LNCAP (cell line): ENCODE measurements at regions not wholly inside any gene's neighbourhood (a gene's known extent, or its start where the extent isn't known, plus 50 kb on each side); places are given as distances from the start of the nearest gene placed in this dataset.

ENCODE experiments used
- CTCF ChIP-seq: fragments of 450-650 bp; IDR thresholded peaks from 2 replicates; pipeline ENCODE4 v1.5.1; 2017; ENCODE audit warnings: mild to moderate bottlenecking

DNA sequence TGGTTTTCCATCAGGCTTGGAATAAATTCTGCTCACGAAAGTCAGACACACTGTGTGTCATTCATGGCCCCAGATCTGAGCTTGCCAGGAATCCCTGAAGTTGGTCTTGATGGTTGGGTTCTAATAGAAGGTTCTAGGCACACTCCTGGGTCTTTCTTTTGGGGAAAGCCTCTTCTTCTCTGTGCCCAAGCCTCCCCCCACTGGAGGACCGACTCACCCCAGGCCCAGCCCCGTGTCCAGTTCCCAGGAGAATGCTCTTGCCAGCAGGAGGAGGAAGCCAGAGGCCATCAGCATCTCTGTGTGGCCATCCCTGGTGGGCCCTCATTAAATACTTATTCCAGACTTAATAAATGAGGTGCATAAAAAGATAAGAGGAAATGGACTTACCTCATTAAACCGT, 548.0 kb downstream of the TCERG1L start:
- no peak for TF ChIP-seq CTCF

- TF ChIP-seq CTCF: no peak
Observed at GRCh38 chr10:130764651-130765050, 546.9 kb downstream of the TCERG1L start.

DNA sequence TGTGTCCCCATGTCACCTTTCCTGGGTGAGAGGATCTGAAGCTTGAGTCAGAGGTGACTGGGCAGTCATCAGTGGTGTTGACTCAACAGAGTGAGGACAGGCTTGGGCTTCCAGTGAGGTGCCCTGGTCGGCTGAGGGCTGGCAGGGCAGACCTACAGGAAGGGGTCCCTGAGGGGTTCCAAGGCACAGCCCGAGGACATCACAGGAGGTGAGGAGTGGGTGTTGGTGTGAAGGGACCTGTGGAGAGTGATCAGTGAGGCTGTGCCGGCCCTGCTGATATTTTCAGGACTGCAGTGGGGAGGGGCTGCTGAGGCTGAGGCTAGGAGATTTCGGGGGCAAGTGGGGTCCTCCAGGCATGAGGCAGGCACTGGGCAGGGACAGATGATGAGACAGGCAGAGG, 545.5 kb downstream of the TCERG1L start:
- no peak for TF ChIP-seq CTCF

- TF ChIP-seq CTCF: no peak
Observed at GRCh38 chr10:130767116-130767730, 544.3 kb downstream of the TCERG1L start.

DNA sequence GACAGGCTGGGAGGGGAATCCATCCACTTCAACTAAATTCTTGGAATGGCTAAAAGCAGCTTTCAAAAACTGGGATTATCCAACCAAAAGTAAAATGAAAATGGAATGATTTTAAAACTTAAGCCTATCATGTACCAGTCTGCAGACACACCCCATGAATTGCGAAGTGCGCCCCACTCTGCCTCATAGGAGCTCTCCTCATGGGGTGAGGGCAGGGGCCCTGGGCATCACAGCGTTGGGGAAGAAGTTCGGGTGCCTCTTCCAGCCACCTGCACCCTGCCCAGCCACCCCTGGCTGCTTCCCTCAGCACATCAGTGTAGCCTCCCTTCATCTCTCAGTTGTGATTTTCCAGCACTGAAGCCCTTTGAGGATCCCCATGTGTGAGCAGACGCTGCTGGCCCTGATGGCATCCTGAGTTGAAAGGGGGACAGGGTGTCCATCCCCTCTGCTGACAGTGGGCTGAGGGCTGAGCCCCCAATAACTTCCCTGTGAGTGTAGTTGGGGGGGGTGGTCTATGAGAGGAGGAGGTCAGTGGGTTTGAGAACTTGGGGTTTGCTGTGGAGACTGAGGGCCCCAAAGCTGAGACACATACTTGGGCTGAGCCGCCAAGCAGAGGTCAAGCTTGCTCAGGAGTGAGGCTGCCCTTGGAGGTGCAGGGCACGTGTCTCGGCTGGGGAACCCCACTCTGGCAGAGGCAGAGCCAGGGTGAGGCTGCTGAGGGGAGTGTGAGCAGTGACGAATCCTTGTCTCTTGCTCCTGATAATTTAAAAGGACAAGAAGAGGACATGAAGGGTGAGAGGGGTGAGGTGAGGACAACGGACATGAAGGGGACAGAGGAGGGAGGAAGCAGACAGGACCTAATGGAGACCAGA, 542.1 kb downstream of the TCERG1L start:
- TF ChIP-seq CTCF: no peak

DNA sequence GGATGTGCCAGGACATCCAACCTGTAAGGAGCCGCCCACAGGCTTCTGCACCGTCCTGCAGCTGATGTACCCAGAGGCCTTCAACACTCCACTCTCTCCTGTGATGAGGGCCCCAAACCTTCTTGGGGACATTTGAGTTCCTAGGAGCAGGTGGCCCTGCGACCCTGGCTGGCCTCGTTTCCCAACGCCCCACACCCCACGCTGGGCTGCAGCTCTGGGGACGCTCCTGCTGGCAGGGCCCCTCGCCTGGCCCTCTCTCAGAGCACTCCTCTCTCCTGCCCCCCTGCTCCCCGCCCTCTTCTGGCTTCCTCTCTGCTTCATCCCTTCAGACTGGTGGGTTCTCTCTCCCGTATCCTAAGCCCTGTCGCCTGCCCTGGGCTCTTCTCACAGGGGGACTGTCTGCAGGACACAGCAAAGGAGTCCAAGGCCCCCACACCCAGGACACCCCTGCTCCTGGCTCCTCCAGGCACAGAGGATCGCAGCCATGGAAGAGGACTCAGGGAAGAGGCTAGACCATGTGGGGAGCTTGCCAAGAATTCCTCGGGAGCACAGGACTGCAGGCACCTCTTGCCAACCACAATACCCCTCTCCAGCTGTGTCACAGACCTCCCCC, 541.4 kb downstream of the TCERG1L start:
- no peak for TF ChIP-seq CTCF

DNA sequence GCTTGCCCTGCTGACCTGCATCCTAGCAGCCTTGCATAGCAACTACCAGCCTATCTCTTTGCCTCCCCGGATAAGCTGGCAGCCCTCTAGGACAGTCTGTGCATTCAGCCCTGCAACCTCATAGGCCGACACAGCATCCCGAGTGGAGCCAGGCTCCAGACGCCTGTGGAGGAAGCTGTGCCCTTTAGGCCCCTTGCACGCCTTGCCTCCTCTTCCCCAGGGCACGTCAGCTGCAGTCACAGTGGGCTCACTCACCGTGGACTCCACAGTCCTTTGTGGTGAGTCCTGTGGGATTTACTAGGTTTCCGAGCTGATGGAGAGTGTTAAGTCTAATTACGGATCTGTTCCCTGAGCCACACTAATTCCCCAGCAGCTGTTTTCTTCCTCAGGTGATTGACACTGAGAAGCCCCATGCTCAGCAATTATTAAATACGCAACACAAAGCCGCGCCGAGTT, 540.0 kb downstream of the TCERG1L start:
- TF ChIP-seq CTCF: no peak
